ENCODE measurements at regions not wholly inside any gene's neighbourhood (a gene's known extent, or its start where the extent isn't known, plus 50 kb on each side); places are given as distances from the start of the nearest gene placed in this dataset.
A peak's percentile ranks its signal among the peaks of the same experiment; 100 is the strongest.

GRCh38 chr17:36665417-36665816, 64.0 kb downstream of the MRM1 start:
- no peak overlapping the region for H4K5ac ChIP-seq (ENCODE audit: insufficient read length, low read depth, low read length)
- no peak overlapping the region for H2BK20ac ChIP-seq (ENCODE audit: low read length)
- peak overlapping the region; percentile 39 for H4K8ac ChIP-seq (ENCODE audit: extremely low read depth, insufficient read depth, low read length)
- no peak overlapping the region for H3K4ac ChIP-seq (replicated peaks; ENCODE audit: insufficient read length, low read depth, low read length)
- DNase-seq (ENCODE audit: low read depth in 1 of 2, low spot score in 2 of 2) = no peak
- CTCF ChIA-PET (ENCODE audit: partially characterized antibody) = interaction anchor here (0.9 to 6.5 kb wide), 8 partner anchors 7 to 383 kb away, joined by 3 to 27 read pairs (median 5); no protein-coding TSS in a partner anchor
- H3K27ac ChIP-seq (ENCODE audit: low read depth, low read length) = no peak overlapping the region
- no peaks in the 10 kb centered on the region; the same call in 1 of the 2 replicates for H3K23me2 ChIP-seq (ENCODE audit: low read depth, low read length)
- no peak overlapping the region for H3K56ac ChIP-seq (replicated peaks; ENCODE audit: insufficient read length, low read depth, low read length)
- no peaks in the 10 kb centered on the region; a peak in 2 of 7 replicates for H3K4me1 ChIP-seq (replicated peaks in 1 of 4; ENCODE audit: control insufficient read depth in 3 of 4, insufficient read depth in 4 of 4, low read length in 3 of 4)
- H2BK120ac ChIP-seq (replicated peaks; ENCODE audit: low read depth, low read length) = no peak overlapping the region
- peaks cover 0 to 4% of the 10 kb centered on the region in 2 experiments for H4K20me1 ChIP-seq (replicated peaks in 1 of 2; ENCODE audit: control insufficient read depth in 1 of 2, insufficient read depth in 2 of 2, low read length in 2 of 2)
- 80% methylated on average over 11 of the region's 11 CpGs; no CpG with 5 or more reads in 1 of the 2 experiments for WGBS, 2 experiments (ENCODE audit: extremely low coverage in 1 of 2, insufficient coverage in 1 of 2, insufficient read length in 1 of 2, insufficient replicate concordance in 2 of 2, low coverage in 1 of 2, low lambda C conversion rate in 2 of 2, missing lambda C conversion rate in 1 of 2)
- H4K91ac ChIP-seq (replicated peaks; ENCODE audit: insufficient read length, low read length) = no peak overlapping the region
- no peak overlapping the region for H3K4me3 ChIP-seq (ENCODE audit: extremely low read depth in 1 of 4, insufficient read depth in 2 of 4, low read depth in 3 of 4, low read length in 4 of 4)
- no peak overlapping the region for H2BK15ac ChIP-seq (ENCODE audit: low read length)
- no peak for FAIRE-seq
- H3K79me1 ChIP-seq (ENCODE audit: low read depth, low read length) = no peaks in the 10 kb centered on the region
- TF ChIP-seq KDM5A (IDR thresholded peaks at IDR 0.05; ENCODE audit: low read length) (no peak), MAFK (IDR thresholded peaks at IDR 0.05; ENCODE audit: low read depth, low read length) (no peak), MAX (IDR thresholded peaks at IDR 0.05) (no peak), TAF1 (IDR thresholded peaks at IDR 0.05; ENCODE audit: low read depth, low read length) (no peak), KDM4A (IDR thresholded peaks at IDR 0.05; ENCODE audit: low read depth, low read length, severe bottlenecking) (no peak), SUZ12 (IDR thresholded peaks at IDR 0.05; ENCODE audit: low read length) (no peak), HDAC2 (IDR thresholded peaks at IDR 0.05; ENCODE audit: borderline replicate concordance in 1 of 2, low read depth in 2 of 2, low read length in 2 of 2) (no peak), ZNF274 (IDR thresholded peaks at IDR 0.05; ENCODE audit: borderline replicate concordance, extremely low read depth, low read length) (no peak), EP300 (IDR thresholded peaks at IDR 0.05; ENCODE audit: borderline replicate concordance in 1 of 2, low read depth in 2 of 2, low read length in 2 of 2) (no peak), POLR2AphosphoS5 (IDR thresholded peaks at IDR 0.05; ENCODE audit: low read depth, low read length) (no peak), ASH2L (IDR thresholded peaks at IDR 0.05; ENCODE audit: low read length) (no peak), ATF3 (IDR thresholded peaks at IDR 0.05; ENCODE audit: insufficient read depth, low read depth, low read length) (no peak), RFX5 (IDR thresholded peaks at IDR 0.05; ENCODE audit: borderline replicate concordance, low read depth, low read length) (no peak), CHD1 (IDR thresholded peaks at IDR 0.05; ENCODE audit: low read depth, low read length) (no peak)
- no peaks in the 10 kb centered on the region for H3K79me2 ChIP-seq (ENCODE audit: control insufficient read depth in 1 of 2, insufficient read depth in 2 of 2, low read length in 2 of 2)
- H2AK5ac ChIP-seq (ENCODE audit: low read depth, low read length) = peak overlapping the region; percentile 85; the same call in 1 of the 2 replicates
- no peak overlapping the region for H3K18ac ChIP-seq (ENCODE audit: extremely low read depth, low read length)
- H2AFZ ChIP-seq (ENCODE audit: low read length) = no peak overlapping the region
- H3K27me3 ChIP-seq (replicated peaks in 1 of 4; ENCODE audit: control insufficient read depth in 3 of 4, extremely low read depth in 1 of 4, insufficient read depth in 3 of 4, low read length in 3 of 4) = no peaks in the 10 kb centered on the region
- POLR2A ChIA-PET (ENCODE audit: partially characterized antibody) = interaction anchor here (1.5 to 1.6 kb wide), 2 partner anchors 8 to 14 kb away, joined by 4 to 5 read pairs; no protein-coding TSS in a partner anchor
- no peaks in the 10 kb centered on the region for H3K36me3 ChIP-seq (ENCODE audit: control insufficient read depth in 2 of 4, insufficient read depth in 4 of 4, low read length in 3 of 4)
- no peaks in the 10 kb centered on the region for H3K9me3 ChIP-seq (ENCODE audit: insufficient read depth in 2 of 2, low read depth in 1 of 2, low read length in 1 of 2)
- no peak overlapping the region for H2BK5ac ChIP-seq (ENCODE audit: low read depth, low read length)
- H2BK12ac ChIP-seq (ENCODE audit: low read depth, low read length) = no peak overlapping the region
- H3K23ac ChIP-seq (ENCODE audit: insufficient read length) = no peak overlapping the region
- H3K14ac ChIP-seq (ENCODE audit: insufficient read length) = no peak overlapping the region
- H3K4me2 ChIP-seq (ENCODE audit: insufficient read depth in 1 of 2, low read depth in 2 of 2, low read length in 2 of 2) = no peak overlapping the region
- H3K9ac ChIP-seq (replicated peaks in 1 of 4; ENCODE audit: extremely low read depth in 1 of 4, low read depth in 3 of 4, low read length in 3 of 4) = no peak overlapping the region
